H9 (cell line): ENCODE measurements at regions not wholly inside any gene's neighbourhood (a gene's known extent, or its start where the extent isn't known, plus 50 kb on each side); places are given as distances from the start of the nearest gene placed in this dataset.
"Not testable (repeated sequence)": the region's sequence is repeated elsewhere in the genome, so short reads cannot be mapped to it uniquely, and the experiment has no call there.

ENCODE experiments used
- DNase-seq: peaks from one replicate; pipeline ENCODE4 v3.0.0-alpha.2; 2017
- H2AFZ ChIP-seq: one replicate; pipeline ENCODE4 v1.6.1; 2013; ENCODE audit warnings: mild to moderate bottlenecking, low read length, control low read depth, moderate library complexity
- H2AK5ac ChIP-seq: 2 replicates; pipeline ENCODE4 v1.6.1; 2013; ENCODE audit warnings: low read length, control low read depth, mixed read lengths; ENCODE audit not compliant: insufficient read length
- H2BK120ac ChIP-seq: one replicate; pipeline ENCODE4 v1.6.1; 2013; ENCODE audit warnings: low read depth, mild to moderate bottlenecking, low read length, control low read depth, inconsistent platforms; ENCODE audit not compliant: poor library complexity, severe bottlenecking
- H2BK12ac ChIP-seq: 2 replicates; pipeline ENCODE4 v1.6.1; 2013; ENCODE audit warnings: low read length, control low read depth, mixed read lengths, low read depth; ENCODE audit not compliant: insufficient read length
- H2BK15ac ChIP-seq: 2 replicates; pipeline ENCODE4 v1.6.1; 2013; ENCODE audit warnings: low read depth, low read length, control low read depth
- H2BK20ac ChIP-seq: one replicate; pipeline ENCODE4 v1.6.1; 2013; ENCODE audit warnings: low read depth, mild to moderate bottlenecking, low read length, control low read depth, inconsistent platforms; ENCODE audit not compliant: poor library complexity, severe bottlenecking
- H2BK5ac ChIP-seq: 2 replicates; pipeline ENCODE4 v1.6.1; 2013; ENCODE audit warnings: low read length, control low read depth, mixed read lengths; ENCODE audit not compliant: insufficient read length
- H3K14ac ChIP-seq: 2 replicates; pipeline ENCODE4 v1.6.1; 2013; ENCODE audit warnings: low read length, control low read depth; ENCODE audit not compliant: insufficient read depth
- H3K18ac ChIP-seq: 2 replicates; pipeline ENCODE4 v1.6.1; 2013; ENCODE audit warnings: low read depth, mild to moderate bottlenecking, mixed read lengths, low read length, control low read depth; ENCODE audit not compliant: insufficient read length
- H3K23ac ChIP-seq: 2 replicates; pipeline ENCODE4 v1.6.1; 2013; ENCODE audit warnings: low read length, control low read depth, mixed read lengths, low read depth; ENCODE audit not compliant: insufficient read length
- H3K23me2 ChIP-seq: 2 replicates; pipeline ENCODE4 v1.6.1; 2013; ENCODE audit warnings: low read depth, mild to moderate bottlenecking, mixed read lengths, low read length, control low read depth; ENCODE audit not compliant: insufficient read length, poor library complexity, severe bottlenecking
- H3K27ac ChIP-seq: 2 replicates; pipeline ENCODE4 v1.5.1; 2013; ENCODE audit warnings: low read length, control low read depth, mixed read lengths, low read depth; ENCODE audit not compliant: insufficient read length
- H3K27me3 ChIP-seq: 2 replicates; pipeline ENCODE4 v1.6.1; 2013; ENCODE audit warnings: low read length, control low read depth, inconsistent platforms; ENCODE audit not compliant: insufficient read depth
- H3K4ac ChIP-seq: 2 replicates; pipeline ENCODE4 v1.6.1; 2013; ENCODE audit warnings: low read depth, mild to moderate bottlenecking, control low read depth, inconsistent platforms, low read length, moderate library complexity
- H3K4me1 ChIP-seq: 2 replicates; pipeline ENCODE4 v1.6.1; 2013; ENCODE audit warnings: low read length, control low read depth, inconsistent platforms; ENCODE audit not compliant: insufficient read depth
- H3K4me2 ChIP-seq: 2 replicates; pipeline ENCODE4 v1.6.1; 2013; ENCODE audit warnings: low read length, control low read depth, mixed read lengths; ENCODE audit not compliant: insufficient read length, insufficient read depth
- H3K56ac ChIP-seq: 2 replicates; pipeline ENCODE4 v1.6.1; 2013; ENCODE audit warnings: low read depth, mild to moderate bottlenecking, mixed read lengths, low read length, control low read depth; ENCODE audit not compliant: insufficient read length
- H3K79me1 ChIP-seq: 2 replicates; pipeline ENCODE4 v1.6.1; 2013; ENCODE audit warnings: low read depth, mild to moderate bottlenecking, moderate library complexity, low read length, control low read depth, inconsistent platforms; ENCODE audit not compliant: insufficient read depth, poor library complexity, severe bottlenecking
- H3K79me2 ChIP-seq: 2 replicates; pipeline ENCODE4 v1.6.1; 2013; ENCODE audit warnings: low read length, control low read depth, inconsistent platforms; ENCODE audit not compliant: insufficient read depth
- H3K9ac ChIP-seq: 2 replicates; pipeline ENCODE4 v1.6.1; 2013; ENCODE audit warnings: low read length, control low read depth, mixed read lengths; ENCODE audit not compliant: insufficient read length; ENCODE audit errors: extremely low read depth
- H3K9me3 ChIP-seq: one replicate; pipeline ENCODE4 v1.6.1; 2013; ENCODE audit warnings: low read depth, low read length, inconsistent platforms; ENCODE audit not compliant: control insufficient read depth
- H3T11ph ChIP-seq: one replicate; pipeline ENCODE4 v1.6.1; 2013; ENCODE audit warnings: mild to moderate bottlenecking, low read length, control low read depth, inconsistent platforms
- H4K20me1 ChIP-seq: one replicate; pipeline ENCODE4 v1.6.1; 2013; ENCODE audit not compliant: control insufficient read depth, insufficient read length, insufficient read depth
- H4K5ac ChIP-seq: 2 replicates; pipeline ENCODE4 v1.6.1; 2013; ENCODE audit warnings: low read depth, mild to moderate bottlenecking, mixed read lengths, low read length, control low read depth; ENCODE audit not compliant: insufficient read length
- H4K8ac ChIP-seq: replicated peaks from 2 replicates; pipeline ENCODE4 v1.6.1; 2013; ENCODE audit warnings: low read length, control low read depth, mixed read lengths, low read depth; ENCODE audit not compliant: insufficient read length
- H4K91ac ChIP-seq: 2 replicates; pipeline ENCODE4 v1.6.1; 2013; ENCODE audit warnings: low read depth, mild to moderate bottlenecking, moderate library complexity, mixed read lengths, low read length, control low read depth; ENCODE audit not compliant: insufficient read length
- H3K27ac Mint-ChIP-seq, 3 experiments: 2 replicates in 2 of 3; 3 replicates in 1 of 3; pipeline ENCODE4 v1.8.0; 2020 to 2021; ENCODE audit warnings: mixed read lengths in 3 of 3, mild to moderate bottlenecking in 1 of 3, moderate library complexity in 1 of 3
- H3K27me3 Mint-ChIP-seq: 2 replicates; pipeline ENCODE4 v1.8.0; 2021; ENCODE audit warnings: low read depth, mild to moderate bottlenecking, moderate library complexity, mixed read lengths
- H3K36me3 Mint-ChIP-seq, 3 experiments: 2 replicates in 2 of 3; 3 replicates in 1 of 3; pipeline ENCODE4 v1.8.0; 2020 to 2021; ENCODE audit warnings: low read depth in 3 of 3, mixed read lengths in 3 of 3; ENCODE audit not compliant: insufficient read depth in 1 of 3
- H3K4me1 Mint-ChIP-seq, 2 experiments: 2 replicates each; pipeline ENCODE4 v1.8.0; 2020; ENCODE audit warnings: mixed read lengths in 2 of 2
- H3K4me3 Mint-ChIP-seq, 2 experiments: 2 replicates in 1 of 2; 3 replicates in 1 of 2; pipeline ENCODE4 v1.8.0; 2020 to 2021; ENCODE audit warnings: mild to moderate bottlenecking in 2 of 2, mixed read lengths in 2 of 2, moderate library complexity in 1 of 2
- H3K9me3 Mint-ChIP-seq, 2 experiments: 2 replicates in 1 of 2; 3 replicates in 1 of 2; pipeline ENCODE4 v1.8.0; 2020; ENCODE audit warnings: mild to moderate bottlenecking in 2 of 2, mixed read lengths in 2 of 2, moderate library complexity in 1 of 2
- WGBS: extraction: QIAGEN DNeasy Blood & Tissue Kit; methylation state at CpG from one replicate; pipeline ENCODE4 v1.1.7; 2013; ENCODE audit warnings: missing lambda C conversion rate, low lambda C conversion rate, mixed read lengths; ENCODE audit not compliant: insufficient read length; ENCODE audit errors: extremely low coverage; 5-methylcytosine and 5-hydroxymethylcytosine counted together

DNA sequence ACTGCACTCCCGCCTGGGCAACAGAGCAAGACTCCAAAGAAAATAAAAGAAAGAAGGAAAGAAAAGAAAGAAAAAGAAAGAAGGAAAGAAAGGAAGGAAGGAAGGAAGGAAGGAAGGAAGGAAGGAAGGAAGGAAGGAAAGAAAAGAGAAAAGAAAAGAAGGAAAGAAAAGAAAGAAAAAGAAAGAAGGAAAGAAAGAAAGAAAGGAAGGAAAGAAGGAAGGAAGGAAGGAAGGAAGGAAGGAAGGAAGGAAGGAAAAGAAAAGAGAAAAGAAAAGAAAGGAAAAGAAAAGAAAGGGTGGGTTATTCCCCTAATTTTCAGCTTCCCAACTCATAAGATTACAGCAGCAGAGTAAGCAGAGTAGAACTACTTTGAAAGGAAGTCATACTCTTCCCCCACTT, 64.4 kb downstream of the TMEM200C start:
- not testable (repeated sequence) for H4K8ac ChIP-seq, H3K4ac ChIP-seq, H4K20me1 ChIP-seq, H3K4me2 ChIP-seq, H3K27ac ChIP-seq, H3K4me1 ChIP-seq, H3K79me2 ChIP-seq, H3K9me3 Mint-ChIP-seq, H3K23ac ChIP-seq, DNase-seq, H3K36me3 Mint-ChIP-seq, H3K56ac ChIP-seq, H2BK12ac ChIP-seq, H3K27me3 Mint-ChIP-seq, H3K18ac ChIP-seq, H2BK20ac ChIP-seq, H3K14ac ChIP-seq, H2BK15ac ChIP-seq, H3T11ph ChIP-seq, H2BK120ac ChIP-seq, H3K27me3 ChIP-seq, H3K9ac ChIP-seq, H3K4me3 Mint-ChIP-seq, H2BK5ac ChIP-seq, H2AK5ac ChIP-seq, H3K4me1 Mint-ChIP-seq, H3K27ac Mint-ChIP-seq, H3K9me3 ChIP-seq, H2AFZ ChIP-seq, H4K91ac ChIP-seq, H3K79me1 ChIP-seq, H4K5ac ChIP-seq, H3K23me2 ChIP-seq
- no CpG with 5 or more reads among the region's 1 CpG for WGBS
